ENCODE measurements at regions not wholly inside any gene's neighbourhood (a gene's known extent, or its start where the extent isn't known, plus 50 kb on each side); places are given as distances from the start of the nearest gene placed in this dataset.

- Mint-ChIP-seq H3K9me3 (peaks cover 16 to 41% of the 10 kb centered on the region in 2 donors), H3K27ac (no peak overlapping the region), H3K36me3 (peaks cover 0 to 6% of the 10 kb centered on the region in 2 donors)
- ATAC-seq, result no peak
- no peak for DNase-seq (ENCODE audit: low spot score in 2 of 2)
Measured at GRCh38 chr16:65771707-65772106, 594.8 kb upstream of the CDH5 start.

GRCh38 chr16:65770752-65771151 is 595.7 kb upstream of the CDH5 start:
- no peak overlapping the region for H3K27ac Mint-ChIP-seq
- no peak for DNase-seq (ENCODE audit: low spot score in 2 of 2)
- H3K9me3 Mint-ChIP-seq, result peaks cover 14 to 37% of the 10 kb centered on the region in 2 donors
- peaks cover 0 to 6% of the 10 kb centered on the region in 2 donors for H3K36me3 Mint-ChIP-seq
- ATAC-seq, result no peak

GRCh38 chr16:65769776-65770438 is 596.6 kb upstream of the CDH5 start:
- peaks cover 13 to 36% of the 10 kb centered on the region in 2 donors for H3K9me3 Mint-ChIP-seq
- ATAC-seq, result no peak
- DNase-seq (ENCODE audit: low spot score in 2 of 2), result no peak
- no peak overlapping the region for H3K27ac Mint-ChIP-seq
- H3K36me3 Mint-ChIP-seq, result peaks cover 0 to 6% of the 10 kb centered on the region in 2 donors

- DNase-seq (ENCODE audit: low spot score in 2 of 2), result no peak
- Mint-ChIP-seq H3K9me3 (peaks cover 13 to 36% of the 10 kb centered on the region in 2 donors), H3K36me3 (peaks cover 0 to 6% of the 10 kb centered on the region in 2 donors), H3K27ac (no peak overlapping the region)
- ATAC-seq, result no peak
Measured at GRCh38 chr16:65769055-65769465, 597.4 kb upstream of the CDH5 start.

GRCh38 chr16:65767125-65767524 is 599.4 kb upstream of the CDH5 start:
- ATAC-seq, result no peak
- DNase-seq (ENCODE audit: low spot score in 2 of 2), result no peak

GRCh38 chr16:65763640-65764305 is 602.7 kb upstream of the CDH5 start:
- Mint-ChIP-seq H3K27ac (no peak overlapping the region), H3K36me3 (no peaks in the 10 kb centered on the region), H3K9me3 (peaks cover 0 to 12% of the 10 kb centered on the region in 2 donors)
- DNase-seq (ENCODE audit: low spot score in 2 of 2) (no peak), ATAC-seq (no peak)

More at GRCh38 chr16:65767125-65767524, 599.4 kb upstream of the CDH5 start:
- peaks cover 0 to 6% of the 10 kb centered on the region in 2 donors for H3K36me3 Mint-ChIP-seq
- H3K27ac Mint-ChIP-seq, result no peak overlapping the region
- peaks cover 13 to 31% of the 10 kb centered on the region in 2 donors for H3K9me3 Mint-ChIP-seq

GRCh38 chr16:65760874-65761273 is 605.6 kb upstream of the CDH5 start:
- no peak for ATAC-seq
- H3K36me3 Mint-ChIP-seq, result no peaks in the 10 kb centered on the region
- no peak for DNase-seq (ENCODE audit: low spot score in 2 of 2)
- peaks cover 0 to 5% of the 10 kb centered on the region in 2 donors for H3K9me3 Mint-ChIP-seq
- H3K27ac Mint-ChIP-seq, result no peak overlapping the region

- ATAC-seq, result no peak
- Mint-ChIP-seq H3K36me3 (no peaks in the 10 kb centered on the region), H3K27ac (no peak overlapping the region), H3K9me3 (peaks cover 4 to 9% of the 10 kb centered on the region in 2 donors)
- no peak for DNase-seq (ENCODE audit: low spot score in 2 of 2)
Measured at GRCh38 chr16:65758620-65759019, 607.9 kb upstream of the CDH5 start.

GRCh38 chr16:65757064-65757463 is 609.4 kb upstream of the CDH5 start:
- H3K27ac Mint-ChIP-seq, result no peak overlapping the region
- DNase-seq (ENCODE audit: low spot score in 2 of 2), result no peak
- peaks cover 4 to 12% of the 10 kb centered on the region in 2 donors for H3K9me3 Mint-ChIP-seq
- no peaks in the 10 kb centered on the region for H3K36me3 Mint-ChIP-seq
- no peak for ATAC-seq

- no peak for ATAC-seq
- Mint-ChIP-seq H3K36me3 (no peaks in the 10 kb centered on the region), H3K27ac (no peak overlapping the region), H3K9me3 (peaks cover 4 to 12% of the 10 kb centered on the region in 2 donors)
- DNase-seq (ENCODE audit: low spot score in 2 of 2), result no peak
Measured at GRCh38 chr16:65756163-65756562, 610.3 kb upstream of the CDH5 start.

- H3K27ac Mint-ChIP-seq, result no peak overlapping the region
- no peak for DNase-seq (ENCODE audit: low spot score in 2 of 2)
- peaks cover 7 to 12% of the 10 kb centered on the region in 2 donors for H3K9me3 Mint-ChIP-seq
- ATAC-seq, result no peak
- H3K36me3 Mint-ChIP-seq, result no peaks in the 10 kb centered on the region
Measured at GRCh38 chr16:65754820-65755691, 611.4 kb upstream of the CDH5 start.

GRCh38 chr16:65752522-65752844 is 614.0 kb upstream of the CDH5 start:
- Mint-ChIP-seq H3K27ac (no peak overlapping the region), H3K36me3 (no peaks in the 10 kb centered on the region)

GRCh38 chr16:65751622-65752521 is 614.6 kb upstream of the CDH5 start:
- Mint-ChIP-seq H3K9me3 (peaks cover 7% of the 10 kb centered on the region in 2 donors), H3K36me3 (no peaks in the 10 kb centered on the region), H3K27ac (no peak overlapping the region)
- no peak for DNase-seq (ENCODE audit: low spot score in 2 of 2)
- no peak for ATAC-seq

More at GRCh38 chr16:65752522-65752844, 614.0 kb upstream of the CDH5 start:
- H3K9me3 Mint-ChIP-seq, result peaks cover 7% of the 10 kb centered on the region in 2 donors
- ATAC-seq, result no peak
- DNase-seq (ENCODE audit: low spot score in 2 of 2), result no peak

GRCh38 chr16:65749506-65749905 is 617.0 kb upstream of the CDH5 start:
- Mint-ChIP-seq H3K36me3 (no peaks in the 10 kb centered on the region), H3K9me3 (peaks cover 7% of the 10 kb centered on the region in 2 donors), H3K27ac (no peak overlapping the region)
- ATAC-seq, result no peak
- DNase-seq (ENCODE audit: low spot score in 2 of 2), result no peak

GRCh38 chr16:65746941-65747340 is 619.5 kb upstream of the CDH5 start:
- Mint-ChIP-seq H3K36me3 (no peaks in the 10 kb centered on the region), H3K27ac (no peak overlapping the region), H3K9me3 (peaks cover 0 to 7% of the 10 kb centered on the region in 2 donors)
- DNase-seq (ENCODE audit: low spot score in 2 of 2) (no peak), ATAC-seq (no peak)

GRCh38 chr16:65745201-65745708 is 621.2 kb upstream of the CDH5 start:
- no peak overlapping the region for H3K27ac Mint-ChIP-seq
- no peak for DNase-seq (ENCODE audit: low spot score in 2 of 2)
- ATAC-seq, result no peak
- H3K9me3 Mint-ChIP-seq, result peaks cover 0 to 4% of the 10 kb centered on the region in 2 donors
- H3K36me3 Mint-ChIP-seq, result no peaks in the 10 kb centered on the region
